Chondrocyte (in vitro differentiated cells): ENCODE measurements at regions not wholly inside any gene's neighbourhood (a gene's known extent, or its start where the extent isn't known, plus 50 kb on each side); places are given as distances from the start of the nearest gene placed in this dataset.

Experiments used
- DNase-seq: peaks from one replicate; pipeline ENCODE4 v3.0.0; 2021; ENCODE audit warnings: mixed read lengths, low spot score
- H3K27ac Mint-ChIP-seq: one replicate; pipeline ENCODE4 v1.8.0; 2021; ENCODE audit warnings: mild to moderate bottlenecking, moderate library complexity, mixed read lengths; ENCODE audit not compliant: unreplicated experiment
- H3K27me3 Mint-ChIP-seq: 2 replicates; pipeline ENCODE4 v1.8.0; 2021; ENCODE audit warnings: low read depth, mixed read lengths
- H3K36me3 Mint-ChIP-seq: 2 replicates; pipeline ENCODE4 v1.8.0; 2021; ENCODE audit warnings: low read depth, mixed read lengths
- H3K4me1 Mint-ChIP-seq: 2 replicates; pipeline ENCODE4 v1.8.0; 2021; ENCODE audit warnings: low read depth, mild to moderate bottlenecking, mixed read lengths
- H3K4me3 Mint-ChIP-seq: one replicate; pipeline ENCODE4 v1.8.0; 2021; ENCODE audit warnings: mild to moderate bottlenecking, moderate library complexity, mixed read lengths; ENCODE audit not compliant: unreplicated experiment
- H3K9me3 Mint-ChIP-seq: 2 replicates; pipeline ENCODE4 v1.8.0; 2021; ENCODE audit warnings: low read depth, mixed read lengths
- TF ChIP-seq, protein P1 (sequence below): fragments of 200-600 bp; sonication (generic); IDR thresholded peaks from 2 replicates; pipeline ENCODE4 v1.5.0; 2021; ENCODE audit warnings: antibody characterized with exemption, mild to moderate bottlenecking, moderate library complexity

DNA sequence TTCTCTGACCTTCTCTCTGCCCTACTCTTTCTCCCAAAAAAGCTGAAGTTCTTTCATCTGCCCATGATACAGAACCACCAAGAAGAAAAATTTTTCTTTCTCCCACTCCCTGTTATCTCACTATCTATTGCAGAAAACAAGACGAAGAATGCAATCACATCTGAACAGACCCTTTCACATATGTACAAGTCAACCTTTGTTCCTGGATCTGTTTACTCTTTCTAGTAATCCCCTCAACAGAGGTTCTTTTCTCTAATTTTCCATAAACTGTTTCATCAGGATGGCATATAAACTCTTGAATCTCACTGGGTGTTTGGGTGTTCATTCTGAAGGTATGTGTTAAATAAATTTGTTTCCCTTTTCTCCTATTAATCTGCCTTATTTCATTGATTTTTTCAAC is 1262.7 kb upstream of the NRXN1 start:
- no peak overlapping the region for H3K27ac Mint-ChIP-seq
- peaks cover 2% of the 10 kb centered on the region for H3K27me3 Mint-ChIP-seq
- DNase-seq, result no peak
- no peak overlapping the region for H3K4me3 Mint-ChIP-seq
- peaks cover 11% of the 10 kb centered on the region for H3K9me3 Mint-ChIP-seq
- no peaks in the 10 kb centered on the region for H3K4me1 Mint-ChIP-seq
- TF ChIP-seq, protein P1, sequence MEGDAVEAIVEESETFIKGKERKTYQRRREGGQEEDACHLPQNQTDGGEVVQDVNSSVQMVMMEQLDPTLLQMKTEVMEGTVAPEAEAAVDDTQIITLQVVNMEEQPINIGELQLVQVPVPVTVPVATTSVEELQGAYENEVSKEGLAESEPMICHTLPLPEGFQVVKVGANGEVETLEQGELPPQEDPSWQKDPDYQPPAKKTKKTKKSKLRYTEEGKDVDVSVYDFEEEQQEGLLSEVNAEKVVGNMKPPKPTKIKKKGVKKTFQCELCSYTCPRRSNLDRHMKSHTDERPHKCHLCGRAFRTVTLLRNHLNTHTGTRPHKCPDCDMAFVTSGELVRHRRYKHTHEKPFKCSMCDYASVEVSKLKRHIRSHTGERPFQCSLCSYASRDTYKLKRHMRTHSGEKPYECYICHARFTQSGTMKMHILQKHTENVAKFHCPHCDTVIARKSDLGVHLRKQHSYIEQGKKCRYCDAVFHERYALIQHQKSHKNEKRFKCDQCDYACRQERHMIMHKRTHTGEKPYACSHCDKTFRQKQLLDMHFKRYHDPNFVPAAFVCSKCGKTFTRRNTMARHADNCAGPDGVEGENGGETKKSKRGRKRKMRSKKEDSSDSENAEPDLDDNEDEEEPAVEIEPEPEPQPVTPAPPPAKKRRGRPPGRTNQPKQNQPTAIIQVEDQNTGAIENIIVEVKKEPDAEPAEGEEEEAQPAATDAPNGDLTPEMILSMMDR, result no peak
- no peaks in the 10 kb centered on the region for H3K36me3 Mint-ChIP-seq

DNA sequence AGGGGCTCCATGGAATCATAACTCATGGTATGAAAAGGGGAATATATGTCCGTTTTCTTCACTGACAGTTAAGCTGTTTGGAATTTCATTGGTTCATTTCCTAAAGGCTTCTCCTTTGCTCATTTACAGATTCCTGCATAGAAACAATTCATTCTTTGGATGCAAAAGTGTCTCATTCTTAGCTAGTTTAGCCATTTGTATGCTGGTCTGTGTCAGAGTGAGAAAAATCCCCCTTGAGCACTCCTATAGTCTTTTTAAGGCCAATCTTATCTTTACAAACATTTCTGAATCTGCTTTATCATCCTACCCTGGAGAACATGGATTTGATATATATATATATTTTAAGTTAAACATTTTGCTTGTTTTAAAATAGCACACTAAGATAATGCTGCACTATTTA is 1260.9 kb upstream of the NRXN1 start:
- no peaks in the 10 kb centered on the region for H3K9me3 Mint-ChIP-seq
- H3K27ac Mint-ChIP-seq, result no peak overlapping the region

DNA sequence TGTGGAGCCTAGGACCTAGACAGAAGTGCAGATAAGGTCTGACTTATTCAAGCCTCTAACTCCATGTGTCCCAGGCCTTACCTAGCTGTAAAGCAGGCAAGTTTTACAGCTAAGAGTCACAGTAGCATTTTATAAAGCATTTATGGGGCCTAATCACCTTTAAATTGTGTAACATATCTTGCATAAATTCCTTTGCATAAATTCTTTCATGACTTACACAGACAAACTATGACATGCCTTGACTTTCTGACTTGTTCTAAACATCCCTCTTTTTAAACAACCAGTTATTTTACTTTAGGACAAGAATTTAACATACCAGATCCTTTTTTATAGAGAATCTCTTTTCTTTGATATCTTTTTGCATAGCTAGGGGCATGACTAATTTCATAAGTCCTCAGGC is 1257.8 kb upstream of the NRXN1 start:
- Mint-ChIP-seq H3K4me1 (no peaks in the 10 kb centered on the region), H3K27ac (no peak overlapping the region), H3K27me3 (peaks cover 2% of the 10 kb centered on the region), H3K9me3 (no peaks in the 10 kb centered on the region), H3K4me3 (no peak overlapping the region), H3K36me3 (no peaks in the 10 kb centered on the region)
- TF ChIP-seq, protein P1, result no peak
- no peak for DNase-seq

More for the DNA sequence above, 1260.9 kb upstream of the NRXN1 start:
- H3K27me3 Mint-ChIP-seq, result peaks cover 2% of the 10 kb centered on the region
- H3K4me3 Mint-ChIP-seq, result no peak overlapping the region
- DNase-seq, result no peak
- H3K4me1 Mint-ChIP-seq, result no peaks in the 10 kb centered on the region
- H3K36me3 Mint-ChIP-seq, result no peaks in the 10 kb centered on the region
- TF ChIP-seq, protein P1, result no peak

DNA sequence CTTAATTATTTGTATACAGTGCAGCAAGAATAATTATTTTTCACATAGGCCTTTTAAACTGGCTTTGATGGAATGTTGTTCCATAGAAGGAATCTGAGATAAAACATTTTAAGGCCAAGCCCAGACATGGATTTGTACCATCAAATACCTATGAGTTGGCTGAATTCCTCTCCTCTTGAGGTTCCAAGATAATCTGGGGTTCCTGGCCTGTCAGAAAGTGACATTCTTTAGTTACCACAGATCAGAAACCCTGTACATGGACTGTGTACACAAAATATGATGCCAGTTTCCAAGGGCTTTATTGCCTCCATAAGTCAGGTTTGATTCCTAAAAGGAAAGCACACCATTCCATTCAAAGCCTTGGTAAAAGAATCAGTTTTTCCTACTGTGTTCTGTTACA is 1256.7 kb upstream of the NRXN1 start:
- H3K36me3 Mint-ChIP-seq, result no peaks in the 10 kb centered on the region
- H3K27ac Mint-ChIP-seq, result no peak overlapping the region
- H3K9me3 Mint-ChIP-seq, result no peaks in the 10 kb centered on the region
- no peaks in the 10 kb centered on the region for H3K4me1 Mint-ChIP-seq
- H3K4me3 Mint-ChIP-seq, result no peak overlapping the region
- TF ChIP-seq, protein P1, result no peak
- no peak for DNase-seq
- H3K27me3 Mint-ChIP-seq, result no peaks in the 10 kb centered on the region

DNA sequence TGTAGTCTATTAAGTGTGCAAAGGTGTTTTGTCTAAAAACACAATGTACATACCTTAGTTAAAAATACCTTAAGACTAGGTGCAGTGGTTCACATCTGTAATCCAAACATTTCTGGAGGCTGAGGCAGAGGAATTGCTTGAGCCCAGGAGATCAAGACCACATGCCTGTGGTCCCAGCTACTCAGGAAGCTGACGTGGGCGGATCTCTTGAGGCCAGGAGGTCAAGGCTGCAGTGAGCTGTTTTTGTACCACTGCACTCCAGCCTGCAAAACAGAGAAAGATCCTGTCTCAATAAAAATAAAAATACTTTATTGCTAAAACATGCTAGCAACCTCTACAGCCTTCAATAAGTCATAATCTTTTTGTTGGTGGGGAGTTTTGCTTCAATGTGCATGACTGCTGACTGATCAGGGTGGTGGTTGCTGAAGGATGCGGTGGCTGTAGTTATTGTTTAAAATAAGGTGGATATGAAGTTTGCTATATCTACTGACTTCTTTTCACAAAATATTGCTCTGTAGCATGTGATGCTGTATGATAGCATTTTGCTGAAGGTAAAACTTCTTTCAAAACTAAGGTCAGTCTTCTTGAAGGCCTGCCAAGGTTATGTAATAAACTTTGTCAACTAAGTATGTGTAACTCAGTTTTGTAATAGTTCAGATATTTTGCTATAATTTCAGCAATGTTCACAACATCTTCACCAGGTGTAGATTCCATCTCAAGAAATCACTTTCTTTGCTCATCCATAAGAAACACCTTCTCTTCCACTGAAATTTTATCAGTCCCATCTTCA is 1238.0 kb upstream of the NRXN1 start:
- no peak overlapping the region for H3K27ac Mint-ChIP-seq
- H3K36me3 Mint-ChIP-seq, result peaks cover 2% of the 10 kb centered on the region
- TF ChIP-seq, protein P1, result no peak
- H3K9me3 Mint-ChIP-seq, result peaks cover 29% of the 10 kb centered on the region
- no peak overlapping the region for H3K4me3 Mint-ChIP-seq
- DNase-seq, result no peak
- no peaks in the 10 kb centered on the region for H3K27me3 Mint-ChIP-seq
- no peaks in the 10 kb centered on the region for H3K4me1 Mint-ChIP-seq
